Pons (tissue), 1 donor: ENCODE measurements at regions not wholly inside any gene's neighbourhood (a gene's known extent, or its start where the extent isn't known, plus 50 kb on each side); places are given as distances from the start of the nearest gene placed in this dataset.

Source experiments
- DNase-seq: peaks from one replicate; pipeline ENCODE4 v3.0.0-alpha.2; 2016; ENCODE audit warnings: low spot score

DNA sequence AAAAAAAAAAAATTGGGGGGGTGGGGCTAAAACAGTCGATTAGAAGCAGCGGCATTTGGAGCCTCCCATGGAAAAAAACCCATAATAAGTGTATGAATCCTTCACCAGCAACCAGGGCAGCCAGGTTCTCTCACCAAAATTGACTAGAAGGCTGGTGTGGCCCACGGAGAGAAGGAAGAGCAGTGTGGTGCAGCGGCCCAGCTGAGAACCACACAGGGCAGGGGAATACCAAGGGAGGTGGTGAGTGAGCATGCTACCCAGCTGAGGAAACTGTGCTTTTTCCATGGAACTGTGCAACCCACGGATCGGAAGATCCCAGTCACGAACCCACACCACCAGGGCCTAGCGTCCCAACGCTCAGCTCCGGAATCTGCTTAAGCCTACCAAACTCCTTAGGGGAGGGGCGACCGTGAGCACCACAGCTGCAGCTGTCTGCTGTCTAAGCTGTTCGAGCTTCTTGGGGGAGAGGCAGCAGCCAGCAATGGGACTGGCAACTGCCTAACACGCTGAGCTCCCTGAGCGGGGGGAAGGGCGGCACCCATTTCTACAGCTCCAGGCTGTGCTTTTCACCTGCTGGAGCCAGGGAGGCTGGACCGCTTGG is 1037.2 kb upstream of the ACVR2A start:
- no peak for DNase-seq

DNA sequence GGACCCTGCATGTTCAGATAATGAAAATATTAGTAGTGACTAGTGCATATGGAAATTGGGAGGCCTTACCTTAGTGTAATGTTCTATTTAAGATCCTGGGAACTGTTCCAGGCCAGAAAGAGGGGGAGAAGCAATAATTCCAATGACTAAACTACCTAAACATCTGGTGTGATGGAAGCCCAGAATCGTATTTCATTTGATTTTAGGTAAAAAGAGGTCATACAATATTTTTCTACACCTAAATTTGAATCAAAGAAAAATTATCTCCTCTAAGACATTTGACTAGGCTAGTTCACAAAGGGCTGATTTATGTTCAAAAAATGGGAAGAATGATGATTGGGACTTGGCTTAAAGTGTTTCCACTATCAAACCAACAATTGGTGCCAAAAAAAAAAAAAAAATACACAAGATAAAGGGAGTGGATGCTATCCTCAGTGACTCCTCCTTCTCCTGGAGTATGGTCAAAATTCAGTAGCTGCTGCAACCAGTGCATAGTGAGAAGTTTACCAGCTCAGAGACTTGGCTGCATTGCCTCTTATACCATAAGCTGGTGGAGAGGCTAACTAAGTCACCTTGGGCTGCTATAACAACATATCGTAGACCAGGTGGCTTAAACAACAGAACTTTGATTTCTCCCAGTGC is 1038.3 kb upstream of the ACVR2A start:
- DNase-seq, result no peak

DNA sequence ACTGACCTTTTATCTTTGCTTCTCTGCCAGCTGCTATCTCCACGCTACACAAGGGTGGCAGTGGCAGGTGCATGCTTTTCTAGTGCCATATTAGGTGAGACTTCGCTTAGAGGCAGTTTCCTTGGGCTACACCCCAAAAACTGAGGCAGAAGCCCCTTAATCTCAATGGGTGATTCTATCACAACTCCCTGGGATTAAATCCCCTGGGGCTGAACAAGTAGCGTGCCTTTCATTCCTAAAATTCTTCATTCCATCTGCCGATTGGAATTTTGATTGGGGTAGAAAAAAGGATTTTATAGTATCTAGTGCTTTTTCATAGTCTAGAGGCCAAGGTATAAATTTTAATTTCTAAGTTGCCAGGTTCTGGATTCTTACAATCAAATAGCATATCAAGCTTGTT is 1040.5 kb upstream of the ACVR2A start:
- DNase-seq, result no peak

- DNase-seq, result no peak
Observed at GRCh38 chr2:146801886-146802285, 1042.9 kb upstream of the ACVR2A start.

DNA sequence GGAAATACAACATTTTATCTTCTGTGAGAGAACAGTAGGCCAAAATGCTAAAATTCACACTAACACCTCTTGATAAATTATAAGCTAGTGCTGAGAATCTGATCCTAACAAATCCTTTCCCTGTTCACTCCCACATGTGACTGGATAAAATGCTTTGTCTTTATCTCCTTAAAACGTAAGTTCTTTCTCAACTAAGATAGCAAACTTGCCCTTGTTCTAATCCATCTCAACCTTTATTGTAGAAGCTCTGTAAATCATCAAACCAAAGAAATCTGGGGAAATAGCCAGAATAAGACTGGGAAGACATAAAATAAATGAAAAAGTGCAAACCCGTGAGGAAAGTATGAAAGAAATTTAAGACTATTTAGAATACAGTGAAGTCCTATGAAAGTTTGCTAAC is 1058.4 kb upstream of the ACVR2A start:
- DNase-seq, result no peak

DNA sequence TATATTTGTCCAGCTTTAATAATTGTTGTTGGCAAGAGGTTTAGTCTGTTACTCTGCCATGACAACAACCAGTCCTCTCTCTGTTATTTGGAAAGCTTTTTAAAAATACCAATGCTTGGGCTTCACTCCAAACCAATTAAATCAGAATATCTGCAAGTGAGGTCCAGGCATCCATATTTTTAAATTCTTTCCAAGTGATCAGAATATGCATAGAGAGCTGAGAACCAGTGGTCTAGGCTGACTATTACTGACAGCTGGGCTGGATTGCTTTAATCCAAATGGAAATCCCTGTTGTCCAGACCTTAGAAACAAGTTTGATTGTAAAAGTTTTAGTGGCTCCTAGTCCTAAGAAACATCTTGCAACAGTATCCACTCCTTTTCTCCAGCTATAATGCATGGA is 1059.7 kb upstream of the ACVR2A start:
- DNase-seq, result no peak

DNA sequence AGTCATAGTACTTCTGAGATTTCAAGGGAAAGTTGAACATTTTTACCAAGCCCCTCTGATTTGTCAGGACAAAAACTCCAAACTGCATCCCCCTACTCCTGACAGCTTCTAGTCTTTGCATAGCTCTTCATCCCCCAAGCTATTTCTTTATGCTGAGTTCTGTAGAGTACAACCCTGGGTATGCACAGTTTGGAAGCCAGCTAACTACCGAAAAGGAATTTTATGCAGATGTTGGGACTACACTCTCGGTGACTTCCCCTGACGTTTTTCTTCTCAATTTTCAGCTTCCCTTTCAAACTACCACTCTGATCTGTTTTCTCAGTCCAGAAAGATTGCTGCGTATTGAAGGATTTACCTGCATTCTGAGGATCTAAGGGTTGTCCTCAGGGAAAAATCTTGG is 1060.2 kb upstream of the ACVR2A start:
- no peak for DNase-seq

DNA sequence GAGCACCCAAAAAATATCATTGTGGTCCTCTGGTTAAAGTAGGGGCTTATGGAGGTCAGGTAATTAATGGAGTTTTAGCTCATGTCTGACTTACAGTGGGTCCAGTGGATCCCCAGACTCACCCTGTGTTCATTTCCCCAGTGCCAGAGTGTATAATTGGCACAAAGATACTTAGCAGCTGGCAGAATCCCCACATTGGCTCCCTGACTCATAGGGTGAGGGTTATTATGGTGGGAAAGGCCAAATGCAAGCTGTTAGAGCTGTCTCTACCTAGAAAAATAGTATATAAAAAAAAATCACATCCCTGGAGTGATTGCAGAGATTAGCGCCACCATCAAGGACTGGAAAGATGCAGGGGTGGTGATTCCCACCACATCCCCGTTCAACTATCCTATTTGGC is 1067.6 kb upstream of the ACVR2A start:
- no peak for DNase-seq

- no peak for DNase-seq
Observed at GRCh38 chr2:146776596-146776995, 1068.2 kb upstream of the ACVR2A start.

DNA sequence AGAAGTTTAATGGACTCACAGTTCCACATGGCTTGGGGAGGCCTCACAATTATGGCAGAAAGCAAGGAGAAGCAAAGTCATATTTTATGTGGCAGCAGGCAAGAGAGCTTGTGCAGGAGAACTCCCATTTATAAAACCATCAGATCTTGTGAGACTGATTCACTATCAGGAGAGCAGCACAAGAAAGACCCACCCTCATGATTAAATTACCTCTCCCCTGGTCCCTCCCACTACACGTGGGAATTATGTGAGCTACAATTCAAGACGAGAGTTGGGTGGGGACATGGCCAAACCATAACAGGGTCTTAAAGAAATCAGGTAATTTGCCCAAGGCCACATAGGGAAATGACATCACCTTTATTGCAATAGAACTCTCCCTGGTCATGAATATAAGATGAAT is 1073.3 kb upstream of the ACVR2A start:
- DNase-seq, result no peak

DNA sequence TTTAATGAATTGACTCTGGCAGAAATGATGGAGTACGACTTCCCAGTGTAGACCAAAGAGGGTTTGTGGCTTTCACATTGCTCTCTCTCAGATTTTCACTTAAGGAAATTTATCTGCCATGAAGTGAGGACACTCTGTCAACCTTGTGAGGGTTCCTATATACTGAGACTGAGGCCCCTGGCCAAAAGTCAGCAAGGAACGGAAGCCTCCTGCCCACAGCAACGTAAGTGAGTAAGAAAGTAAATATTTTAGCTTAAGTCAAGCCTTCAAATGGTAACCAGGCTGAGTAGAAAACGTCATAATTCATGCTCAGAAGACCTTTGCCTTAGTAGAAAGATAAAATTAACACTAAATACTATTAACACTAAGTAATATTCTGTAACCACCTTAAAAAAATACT is 1080.5 kb upstream of the ACVR2A start:
- DNase-seq, result no peak

- DNase-seq, result no peak
Observed at GRCh38 chr2:146762786-146763185, 1082.0 kb upstream of the ACVR2A start.

DNA sequence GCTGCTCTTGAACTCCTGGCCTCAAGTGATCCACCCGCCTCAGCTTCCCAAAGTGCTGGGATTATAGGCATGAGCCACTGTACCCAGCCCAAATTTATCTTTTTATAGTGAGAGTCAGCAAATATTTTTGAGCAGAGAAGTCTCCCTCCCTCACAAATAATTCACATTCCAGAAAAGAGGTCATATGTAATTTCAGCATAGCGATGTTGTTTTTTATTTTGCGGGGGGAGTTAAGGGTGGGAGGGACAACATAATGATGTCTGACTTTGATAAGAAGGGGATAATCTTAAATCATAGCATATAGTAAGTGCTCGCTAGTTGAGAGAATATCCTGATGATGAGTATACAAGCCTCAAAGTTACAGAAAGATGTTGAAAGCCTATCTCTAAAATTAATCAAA is 1090.2 kb upstream of the ACVR2A start:
- no peak for DNase-seq

GRCh38 chr2:146748046-146748445 is 1096.8 kb upstream of the ACVR2A start:
- DNase-seq, result no peak

- no peak for DNase-seq
Observed at GRCh38 chr2:146741260-146741659, 1103.6 kb upstream of the ACVR2A start.

- no peak for DNase-seq
Observed at GRCh38 chr2:146734821-146735190, 1110.0 kb upstream of the ACVR2A start.

- peak; percentile 58 for DNase-seq
Observed at GRCh38 chr2:146734042-146734820, 1110.6 kb upstream of the ACVR2A start.

DNA sequence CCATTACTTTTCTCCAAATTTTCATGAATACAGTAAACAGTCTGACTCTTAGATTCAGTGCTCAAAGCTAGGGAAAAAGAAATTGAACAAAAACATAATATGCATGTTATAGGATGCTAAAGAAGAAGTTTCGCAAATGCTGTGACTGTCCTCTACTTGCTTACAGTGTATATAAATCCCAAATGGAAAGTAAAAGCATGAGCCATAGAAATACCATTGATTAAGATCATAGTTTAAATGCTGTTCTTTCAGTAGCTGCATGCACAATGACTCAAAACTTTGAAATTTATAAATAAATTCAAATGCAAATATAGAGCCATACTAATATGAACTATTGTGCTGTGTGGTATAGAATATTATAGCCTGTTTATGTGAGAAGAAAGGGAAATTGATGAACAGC is 1113.9 kb upstream of the ACVR2A start:
- DNase-seq, result no peak

GRCh38 chr2:146721486-146721885 is 1123.3 kb upstream of the ACVR2A start:
- no peak for DNase-seq

DNA sequence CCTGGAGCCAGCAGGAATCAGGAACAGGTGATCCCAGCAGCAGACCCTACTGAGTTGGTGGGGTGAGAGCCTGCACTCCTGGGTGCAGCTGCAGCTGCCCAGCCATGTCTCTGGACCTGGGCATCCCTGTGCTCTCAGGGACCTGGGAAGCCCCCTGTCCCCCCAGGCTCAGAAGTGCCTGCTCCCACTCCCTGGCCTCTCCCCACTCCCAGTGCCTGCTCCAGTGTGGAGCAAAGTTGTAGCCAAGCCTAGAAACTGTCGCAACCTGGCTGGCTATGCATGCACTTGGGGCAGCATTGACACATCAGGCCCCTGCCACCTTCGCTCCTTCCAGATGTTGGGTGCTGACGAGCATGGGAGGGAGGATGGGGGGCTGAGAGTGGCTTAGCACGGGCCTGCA is 1124.7 kb upstream of the ACVR2A start:
- DNase-seq, result no peak

GRCh38 chr2:146716591-146716990 is 1128.2 kb upstream of the ACVR2A start:
- DNase-seq, result no peak

DNA sequence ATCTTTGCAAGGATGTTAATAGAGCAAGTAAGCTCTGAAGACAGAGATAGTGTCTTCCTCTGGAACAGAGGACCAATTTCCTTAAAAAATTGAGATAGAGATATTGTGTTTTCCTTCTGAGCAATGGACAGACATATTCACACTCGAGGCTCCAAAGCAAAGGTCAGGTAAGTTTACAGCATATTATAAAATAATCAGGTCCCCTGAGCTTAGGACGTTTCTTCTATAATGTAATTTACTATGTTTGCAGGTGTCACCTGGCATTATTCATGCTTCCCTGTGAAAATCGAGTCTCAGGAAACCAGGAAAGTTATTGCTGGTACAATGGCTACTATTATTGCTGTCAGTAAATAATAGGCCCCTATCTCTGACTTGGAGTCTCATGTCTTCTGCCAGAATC is 1135.8 kb upstream of the ACVR2A start:
- DNase-seq, result no peak

- DNase-seq, result no peak
Observed at GRCh38 chr2:146701183-146701582, 1143.6 kb upstream of the ACVR2A start.

- DNase-seq, result no peak
Observed at GRCh38 chr2:146697307-146697706, 1147.5 kb upstream of the ACVR2A start.
